ENCODE measurements at regions not wholly inside any gene's neighbourhood (a gene's known extent, or its start where the extent isn't known, plus 50 kb on each side); places are given as distances from the start of the nearest gene placed in this dataset. TPM values are rescaled to one million over a fixed set of nuclear protein-coding genes. Genes with fewer than 3 reads are reported as not detected.

DNA sequence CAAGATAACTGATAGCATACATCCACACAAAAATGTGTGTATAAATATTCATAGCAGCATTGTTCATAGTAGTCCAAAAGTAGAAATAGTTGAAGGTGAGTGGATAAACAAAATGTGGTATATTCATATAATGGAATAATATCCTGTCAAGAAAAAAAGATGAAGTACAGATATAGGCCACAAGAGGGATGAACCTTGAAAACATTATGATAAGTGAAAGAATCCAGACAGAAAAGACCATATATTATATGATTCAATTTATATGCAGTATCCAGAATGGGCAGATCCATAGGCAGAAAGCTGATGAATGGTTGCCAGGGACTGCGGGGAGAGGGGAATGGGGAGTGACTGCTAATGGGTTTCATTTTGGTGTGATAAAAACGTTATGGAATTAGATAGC is 54.3 kb upstream of the TNIK start:
- no peaks in the 10 kb centered on the region for H3K4me1 Mint-ChIP-seq
- no peaks in the 10 kb centered on the region for H3K79me2 ChIP-seq (replicated peaks; ENCODE audit: insufficient read depth)
- no peaks in the 10 kb centered on the region for H3K9me3 Mint-ChIP-seq
- no peak overlapping the region for H3K4me3 ChIP-seq
- DNase-seq (ENCODE audit: low spot score) (no peak), ATAC-seq (no peak)
- no peak overlapping the region for H3K4me2 ChIP-seq
- no peaks in the 10 kb centered on the region for H3F3A ChIP-seq (replicated peaks; ENCODE audit: low read depth)
- no peak overlapping the region for H3K27ac Mint-ChIP-seq
- H3K27ac ChIP-seq (ENCODE audit: low read depth) = no peak overlapping the region
- H2AFZ ChIP-seq = no peak overlapping the region
- H4K20me1 ChIP-seq (replicated peaks; ENCODE audit: insufficient read depth) = no peaks in the 10 kb centered on the region
- no peaks in the 10 kb centered on the region for H3K36me3 Mint-ChIP-seq (ENCODE audit: low read depth)
- TF ChIP-seq, protein P1, sequence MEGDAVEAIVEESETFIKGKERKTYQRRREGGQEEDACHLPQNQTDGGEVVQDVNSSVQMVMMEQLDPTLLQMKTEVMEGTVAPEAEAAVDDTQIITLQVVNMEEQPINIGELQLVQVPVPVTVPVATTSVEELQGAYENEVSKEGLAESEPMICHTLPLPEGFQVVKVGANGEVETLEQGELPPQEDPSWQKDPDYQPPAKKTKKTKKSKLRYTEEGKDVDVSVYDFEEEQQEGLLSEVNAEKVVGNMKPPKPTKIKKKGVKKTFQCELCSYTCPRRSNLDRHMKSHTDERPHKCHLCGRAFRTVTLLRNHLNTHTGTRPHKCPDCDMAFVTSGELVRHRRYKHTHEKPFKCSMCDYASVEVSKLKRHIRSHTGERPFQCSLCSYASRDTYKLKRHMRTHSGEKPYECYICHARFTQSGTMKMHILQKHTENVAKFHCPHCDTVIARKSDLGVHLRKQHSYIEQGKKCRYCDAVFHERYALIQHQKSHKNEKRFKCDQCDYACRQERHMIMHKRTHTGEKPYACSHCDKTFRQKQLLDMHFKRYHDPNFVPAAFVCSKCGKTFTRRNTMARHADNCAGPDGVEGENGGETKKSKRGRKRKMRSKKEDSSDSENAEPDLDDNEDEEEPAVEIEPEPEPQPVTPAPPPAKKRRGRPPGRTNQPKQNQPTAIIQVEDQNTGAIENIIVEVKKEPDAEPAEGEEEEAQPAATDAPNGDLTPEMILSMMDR (conservative IDR thresholded peaks at IDR 0.05; ENCODE audit: low read depth in 2 of 2) = peak in 1 of 2 experiments; percentile 43; a peak in 2 of 4 replicates
- no peak for TF ChIP-seq JUNB (IDR thresholded peaks at IDR 0.05; ENCODE audit: unreplicated experiment)
- peaks cover 2% of the 10 kb centered on the region for H3K27me3 Mint-ChIP-seq (ENCODE audit: insufficient read depth, low read depth, poor library complexity)
- no peaks in the 10 kb centered on the region for H3K27me3 ChIP-seq (ENCODE audit: insufficient read depth)
- H3K9me2 ChIP-seq (ENCODE audit: insufficient read depth) = peaks cover 3% of the 10 kb centered on the region; the same call in 1 of the 2 replicates
- H3K4me3 Mint-ChIP-seq = no peak overlapping the region
- H3K4me1 ChIP-seq (ENCODE audit: insufficient read depth) = no peaks in the 10 kb centered on the region
- no peaks in the 10 kb centered on the region for H3K36me3 ChIP-seq (ENCODE audit: insufficient read depth)

DNA sequence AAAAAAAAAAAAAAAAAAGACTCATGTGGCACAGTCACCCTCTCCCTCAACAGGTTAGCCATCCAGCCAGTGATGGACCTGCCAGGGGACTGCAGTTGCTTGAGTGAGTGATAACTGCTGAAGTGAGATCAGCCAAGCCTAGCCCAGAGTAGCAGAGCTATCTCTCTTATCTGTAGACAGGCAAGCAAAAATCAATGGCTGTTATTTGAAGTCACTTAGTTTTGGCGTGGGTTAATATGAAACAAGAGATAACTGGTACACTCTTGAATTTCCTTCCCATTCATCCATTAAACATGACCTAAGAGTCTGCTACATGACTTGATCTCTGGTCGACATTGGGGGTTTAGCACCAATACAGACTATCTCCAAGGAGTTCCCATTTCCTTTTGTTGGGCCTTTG is 51.2 kb upstream of the TNIK start:
- ATAC-seq (no peak), DNase-seq (ENCODE audit: low spot score) (no peak)
- Histone ChIP-seq H3K4me3 (no peak overlapping the region), H3K79me2 (replicated peaks; ENCODE audit: insufficient read depth) (no peaks in the 10 kb centered on the region), H3F3A (replicated peaks; ENCODE audit: low read depth) (no peaks in the 10 kb centered on the region), H3K9me2 (ENCODE audit: insufficient read depth) (peaks cover 3% of the 10 kb centered on the region; the same call in 1 of the 2 replicates), H3K4me1 (ENCODE audit: insufficient read depth) (no peaks in the 10 kb centered on the region), H3K27ac (ENCODE audit: low read depth) (no peak overlapping the region), H2AFZ (peak overlapping the region; percentile 57; the same call in 1 of the 2 replicates), H3K27me3 (ENCODE audit: insufficient read depth) (no peaks in the 10 kb centered on the region), H3K4me2 (no peak overlapping the region), H3K36me3 (ENCODE audit: insufficient read depth) (no peaks in the 10 kb centered on the region), H4K20me1 (replicated peaks; ENCODE audit: insufficient read depth) (no peaks in the 10 kb centered on the region)
- Mint-ChIP-seq H3K9me3 (no peaks in the 10 kb centered on the region), H3K36me3 (ENCODE audit: low read depth) (no peaks in the 10 kb centered on the region), H3K27ac (no peak overlapping the region), H3K27me3 (ENCODE audit: insufficient read depth, low read depth, poor library complexity) (peaks cover 2% of the 10 kb centered on the region), H3K4me3 (no peak overlapping the region), H3K4me1 (no peaks in the 10 kb centered on the region)
- TF ChIP-seq, protein P1 (conservative IDR thresholded peaks at IDR 0.05; ENCODE audit: low read depth in 2 of 2) = no peak
- TF ChIP-seq CREB1 (CRISPR knock-in tag; IDR thresholded peaks at IDR 0.05; ENCODE audit: low read depth) = no peak
- TF ChIP-seq, protein P2, sequence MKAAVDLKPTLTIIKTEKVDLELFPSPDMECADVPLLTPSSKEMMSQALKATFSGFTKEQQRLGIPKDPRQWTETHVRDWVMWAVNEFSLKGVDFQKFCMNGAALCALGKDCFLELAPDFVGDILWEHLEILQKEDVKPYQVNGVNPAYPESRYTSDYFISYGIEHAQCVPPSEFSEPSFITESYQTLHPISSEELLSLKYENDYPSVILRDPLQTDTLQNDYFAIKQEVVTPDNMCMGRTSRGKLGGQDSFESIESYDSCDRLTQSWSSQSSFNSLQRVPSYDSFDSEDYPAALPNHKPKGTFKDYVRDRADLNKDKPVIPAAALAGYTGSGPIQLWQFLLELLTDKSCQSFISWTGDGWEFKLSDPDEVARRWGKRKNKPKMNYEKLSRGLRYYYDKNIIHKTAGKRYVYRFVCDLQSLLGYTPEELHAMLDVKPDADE (IDR thresholded peaks at IDR 0.05) = no peak
- TF ChIP-seq POLR2AphosphoS5 (IDR thresholded peaks at IDR 0.05; ENCODE audit: low read depth) = no peak
- no peak for TF ChIP-seq STAT1 (IDR thresholded peaks at IDR 0.05; ENCODE audit: unreplicated experiment)
- no peak for TF ChIP-seq EZH2phosphoT487 (IDR thresholded peaks at IDR 0.05; ENCODE audit: unreplicated experiment)

Small RNA genes lying in the stretch of these regions (small RNA-seq; reads per million reads assigned to genes)
- gene AC008134.1 (ENCODE audit: low replicate concordance) = not detected

Data from GM23338 (cell line).